B cell (primary cell): ENCODE measurements at regions not wholly inside any gene's neighbourhood (a gene's known extent, or its start where the extent isn't known, plus 50 kb on each side); places are given as distances from the start of the nearest gene placed in this dataset.

Source experiments
- EZH2 ChIP-seq: IDR thresholded peaks from 2 replicates; pipeline ENCODE4 v1.6.1; 2012; ENCODE audit warnings: borderline replicate concordance, low read depth, mild to moderate bottlenecking, moderate library complexity, low read length; ENCODE audit not compliant: insufficient read depth, poor library complexity, severe bottlenecking
- TF ChIP-seq, protein P1 (sequence below): fragments of 200-600 bp; IDR thresholded peaks from one replicate; pipeline ENCODE4 v1.8.0; 2022; ENCODE audit warnings: antibody characterized with exemption, mild to moderate bottlenecking

DNA sequence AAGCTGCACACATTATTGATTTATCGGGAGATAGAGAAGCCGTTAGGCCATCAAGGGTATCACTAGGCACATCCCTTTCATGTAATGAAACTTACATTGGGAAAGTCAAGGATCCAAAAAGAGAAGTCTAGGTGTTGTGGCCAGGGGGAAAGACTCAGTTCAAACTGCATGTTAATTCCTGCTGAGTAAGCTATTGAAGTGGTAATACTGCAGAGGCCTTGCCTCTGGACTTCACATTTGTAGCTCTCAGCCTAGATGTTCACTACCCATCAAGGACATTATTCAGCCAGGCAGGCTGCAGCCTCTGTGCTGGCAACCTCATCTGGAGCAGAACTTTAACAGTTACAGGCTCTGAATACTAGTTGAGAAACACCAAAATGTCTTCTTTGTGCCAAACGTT is 2094.5 kb upstream of the AGA start:
- TF ChIP-seq, protein P1, sequence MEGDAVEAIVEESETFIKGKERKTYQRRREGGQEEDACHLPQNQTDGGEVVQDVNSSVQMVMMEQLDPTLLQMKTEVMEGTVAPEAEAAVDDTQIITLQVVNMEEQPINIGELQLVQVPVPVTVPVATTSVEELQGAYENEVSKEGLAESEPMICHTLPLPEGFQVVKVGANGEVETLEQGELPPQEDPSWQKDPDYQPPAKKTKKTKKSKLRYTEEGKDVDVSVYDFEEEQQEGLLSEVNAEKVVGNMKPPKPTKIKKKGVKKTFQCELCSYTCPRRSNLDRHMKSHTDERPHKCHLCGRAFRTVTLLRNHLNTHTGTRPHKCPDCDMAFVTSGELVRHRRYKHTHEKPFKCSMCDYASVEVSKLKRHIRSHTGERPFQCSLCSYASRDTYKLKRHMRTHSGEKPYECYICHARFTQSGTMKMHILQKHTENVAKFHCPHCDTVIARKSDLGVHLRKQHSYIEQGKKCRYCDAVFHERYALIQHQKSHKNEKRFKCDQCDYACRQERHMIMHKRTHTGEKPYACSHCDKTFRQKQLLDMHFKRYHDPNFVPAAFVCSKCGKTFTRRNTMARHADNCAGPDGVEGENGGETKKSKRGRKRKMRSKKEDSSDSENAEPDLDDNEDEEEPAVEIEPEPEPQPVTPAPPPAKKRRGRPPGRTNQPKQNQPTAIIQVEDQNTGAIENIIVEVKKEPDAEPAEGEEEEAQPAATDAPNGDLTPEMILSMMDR, result no peak
- no peak for TF ChIP-seq EZH2
